CD8-positive, alpha-beta memory T cell (primary cell): ENCODE measurements at regions not wholly inside any gene's neighbourhood (a gene's known extent, or its start where the extent isn't known, plus 50 kb on each side); places are given as distances from the start of the nearest gene placed in this dataset.

Experiments
- CTCF ChIA-PET: fragments of 350-600 bp; sonication (Branson Sonifier 250); formaldehyde crosslinking; loops from one replicate; lab custom pipeline; 2021; ENCODE audit warnings: antibody characterized with exemption; lab: Charles Lee
- POLR2A ChIA-PET: fragments of 350-600 bp; sonication (Branson Sonifier 250); formaldehyde crosslinking; loops from one replicate; lab custom pipeline; 2021; ENCODE audit warnings: antibody characterized with exemption; lab: Charles Lee
- DNase-seq, 5 donors: peaks; one replicate each; pipeline versions ENCODE4 v3.0.0 to v3.0.0-alpha.2; 2020 to 2022; ENCODE audit warnings: mixed read lengths in 1 of 5
- H3K27ac ChIP-seq: one replicate; pipeline ENCODE4 v1.7.0; 2013; ENCODE audit warnings: low read depth, mild to moderate bottlenecking, low read length, moderate library complexity
- H3K27me3 ChIP-seq: 2 replicates; pipeline ENCODE4 v1.7.0; 2013; ENCODE audit warnings: low read length, mild to moderate bottlenecking; ENCODE audit not compliant: insufficient read depth, poor library complexity, severe bottlenecking
- H3K36me3 ChIP-seq: 2 replicates; pipeline ENCODE4 v1.7.0; 2013; ENCODE audit warnings: mild to moderate bottlenecking, low read length, moderate library complexity; ENCODE audit not compliant: insufficient read depth
- H3K4me1 ChIP-seq: 2 replicates; pipeline ENCODE4 v1.7.0; 2013; ENCODE audit warnings: mild to moderate bottlenecking, low read length, moderate library complexity; ENCODE audit not compliant: insufficient read depth
- H3K4me3 ChIP-seq: 2 replicates; pipeline ENCODE4 v1.7.0; 2013; ENCODE audit warnings: mild to moderate bottlenecking, low read length
- H3K9me3 ChIP-seq: 2 replicates; pipeline ENCODE4 v1.7.0; 2013; ENCODE audit warnings: mild to moderate bottlenecking, low read length
- H3K27ac Mint-ChIP-seq, 8 donors: one replicate each; pipeline ENCODE4 v1.8.0; 2020 to 2021; ENCODE audit warnings: mixed read lengths in 8 of 8, mild to moderate bottlenecking in 6 of 8, inconsistent platforms in 3 of 8, moderate library complexity in 3 of 8
- H3K27me3 Mint-ChIP-seq, 2 donors: one replicate each; pipeline ENCODE4 v1.8.0; 2020 to 2021; ENCODE audit warnings: mixed read lengths in 2 of 2, mild to moderate bottlenecking in 1 of 2, moderate library complexity in 1 of 2
- H3K36me3 Mint-ChIP-seq, 3 donors: one replicate each; pipeline ENCODE4 v1.8.0; 2020 to 2021; ENCODE audit warnings: mixed read lengths in 3 of 3, inconsistent platforms in 1 of 3, mild to moderate bottlenecking in 1 of 3
- H3K4me1 Mint-ChIP-seq, 3 donors: one replicate each; pipeline ENCODE4 v1.8.0; 2020 to 2021; ENCODE audit warnings: mixed read lengths in 3 of 3, inconsistent platforms in 1 of 3, mild to moderate bottlenecking in 1 of 3
- H3K4me3 Mint-ChIP-seq, 7 donors: one replicate each; pipeline ENCODE4 v1.8.0; 2020 to 2021; ENCODE audit warnings: mixed read lengths in 7 of 7, mild to moderate bottlenecking in 6 of 7, moderate library complexity in 4 of 7, inconsistent platforms in 2 of 7
- H3K9me3 Mint-ChIP-seq, 5 donors: one replicate each; pipeline ENCODE4 v1.8.0; 2020 to 2022; ENCODE audit warnings: mixed read lengths in 5 of 5, mild to moderate bottlenecking in 3 of 5, moderate library complexity in 2 of 5, inconsistent platforms in 1 of 5

- no peak for DNase-seq
- no peak overlapping the region for H3K27ac Mint-ChIP-seq
- no peaks in the 10 kb centered on the region for H3K36me3 Mint-ChIP-seq
- peaks cover 4 to 18% (median 9%) of the 10 kb centered on the region in 5 donors for H3K9me3 Mint-ChIP-seq
- no peaks in the 10 kb centered on the region for H3K4me1 Mint-ChIP-seq
- H3K9me3 ChIP-seq = no peaks in the 10 kb centered on the region
- no peaks in the 10 kb centered on the region for H3K36me3 ChIP-seq
- H3K4me1 ChIP-seq = no peaks in the 10 kb centered on the region
- no peak overlapping the region for H3K27ac ChIP-seq
- H3K27me3 Mint-ChIP-seq = no peaks in the 10 kb centered on the region
- POLR2A ChIA-PET = no interaction called here
- no peak overlapping the region for H3K4me3 ChIP-seq
- CTCF ChIA-PET = no interaction called here
- no peaks in the 10 kb centered on the region for H3K27me3 ChIP-seq
- no peak overlapping the region for H3K4me3 Mint-ChIP-seq
Observed at GRCh38 chr13:90185734-90186133, 1161.8 kb upstream of the MIR17HG start.

- Histone ChIP-seq H3K27me3 (no peaks in the 10 kb centered on the region), H3K4me3 (no peak overlapping the region), H3K4me1 (no peaks in the 10 kb centered on the region), H3K27ac (no peak overlapping the region), H3K36me3 (no peaks in the 10 kb centered on the region), H3K9me3 (no peaks in the 10 kb centered on the region)
- H3K36me3 Mint-ChIP-seq = no peaks in the 10 kb centered on the region
- H3K4me3 Mint-ChIP-seq = no peak overlapping the region
- H3K27ac Mint-ChIP-seq = no peak overlapping the region
- ChIA-PET POLR2A (no interaction called here), CTCF (no interaction called here)
- H3K27me3 Mint-ChIP-seq = no peaks in the 10 kb centered on the region
- no peaks in the 10 kb centered on the region for H3K4me1 Mint-ChIP-seq
- no peak for DNase-seq
- peaks cover 4 to 24% (median 7%) of the 10 kb centered on the region in 5 donors for H3K9me3 Mint-ChIP-seq
Observed at GRCh38 chr13:90187478-90188350, 1159.8 kb upstream of the MIR17HG start.

DNA sequence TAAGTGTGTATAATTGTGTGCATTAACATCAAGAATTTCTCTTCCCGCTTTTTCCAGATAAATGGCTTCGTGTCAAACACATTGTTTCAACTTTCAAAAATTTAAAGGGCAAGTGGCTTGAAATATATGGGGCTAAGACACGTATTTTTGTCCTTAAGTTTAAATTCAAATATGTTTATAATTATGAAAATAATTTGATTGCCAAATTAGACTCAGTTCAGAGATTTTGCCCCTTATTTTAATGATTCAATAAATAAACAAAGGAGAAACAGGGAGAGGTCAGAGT lies 1159.2 kb upstream of the MIR17HG start:
- POLR2A ChIA-PET = no interaction called here
- Histone ChIP-seq H3K4me3 (no peak overlapping the region), H3K4me1 (no peaks in the 10 kb centered on the region), H3K27ac (no peak overlapping the region), H3K9me3 (no peaks in the 10 kb centered on the region), H3K27me3 (no peaks in the 10 kb centered on the region), H3K36me3 (no peaks in the 10 kb centered on the region)
- Mint-ChIP-seq H3K36me3 (no peaks in the 10 kb centered on the region), H3K27ac (no peak overlapping the region), H3K9me3 (peaks cover 4 to 24% (median 7%) of the 10 kb centered on the region in 5 donors), H3K27me3 (no peaks in the 10 kb centered on the region), H3K4me1 (no peaks in the 10 kb centered on the region), H3K4me3 (no peak overlapping the region)
- CTCF ChIA-PET = no interaction called here
- no peak for DNase-seq

- ChIA-PET POLR2A (no interaction called here), CTCF (no interaction called here)
- no peaks in the 10 kb centered on the region for H3K36me3 ChIP-seq
- no peaks in the 10 kb centered on the region for H3K27me3 ChIP-seq
- Mint-ChIP-seq H3K27me3 (no peaks in the 10 kb centered on the region), H3K9me3 (peaks cover 8 to 39% (median 13%) of the 10 kb centered on the region in 5 donors), H3K36me3 (no peaks in the 10 kb centered on the region), H3K27ac (no peak overlapping the region), H3K4me1 (no peaks in the 10 kb centered on the region), H3K4me3 (no peak overlapping the region)
- DNase-seq = no peak
- no peaks in the 10 kb centered on the region for H3K4me1 ChIP-seq
- no peaks in the 10 kb centered on the region for H3K9me3 ChIP-seq
- H3K27ac ChIP-seq = no peak overlapping the region
- H3K4me3 ChIP-seq = no peak overlapping the region
Observed at GRCh38 chr13:90197722-90198121, 1149.8 kb upstream of the MIR17HG start.

DNA sequence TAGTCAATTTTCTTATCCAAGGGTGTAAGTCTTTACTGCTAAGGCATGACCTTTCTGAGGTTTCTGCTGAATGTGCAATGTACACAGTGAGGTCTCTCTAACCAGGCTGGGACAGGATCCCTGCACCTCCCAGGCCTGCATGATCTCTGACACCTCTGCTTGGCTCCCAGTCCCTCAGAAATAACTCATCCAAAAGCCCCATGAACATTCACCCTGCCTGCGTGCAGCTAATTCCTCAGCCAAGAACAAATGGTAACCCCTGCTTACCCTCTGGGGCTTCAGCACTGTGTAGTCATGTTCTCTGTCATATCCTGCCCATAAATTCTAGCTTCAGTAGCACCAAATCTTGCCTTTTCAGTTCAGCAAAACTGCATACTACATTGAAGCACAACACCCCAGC lies 1146.3 kb upstream of the MIR17HG start:
- Histone ChIP-seq H3K4me1 (no peaks in the 10 kb centered on the region), H3K4me3 (no peak overlapping the region), H3K9me3 (no peaks in the 10 kb centered on the region), H3K27me3 (no peaks in the 10 kb centered on the region), H3K27ac (no peak overlapping the region), H3K36me3 (no peaks in the 10 kb centered on the region)
- Mint-ChIP-seq H3K36me3 (no peaks in the 10 kb centered on the region), H3K9me3 (peaks cover 8 to 33% (median 19%) of the 10 kb centered on the region in 5 donors), H3K4me3 (no peak overlapping the region), H3K27me3 (no peaks in the 10 kb centered on the region), H3K4me1 (no peaks in the 10 kb centered on the region), H3K27ac (no peak overlapping the region)
- ChIA-PET POLR2A (no interaction called here), CTCF (no interaction called here)
- no peak for DNase-seq

DNA sequence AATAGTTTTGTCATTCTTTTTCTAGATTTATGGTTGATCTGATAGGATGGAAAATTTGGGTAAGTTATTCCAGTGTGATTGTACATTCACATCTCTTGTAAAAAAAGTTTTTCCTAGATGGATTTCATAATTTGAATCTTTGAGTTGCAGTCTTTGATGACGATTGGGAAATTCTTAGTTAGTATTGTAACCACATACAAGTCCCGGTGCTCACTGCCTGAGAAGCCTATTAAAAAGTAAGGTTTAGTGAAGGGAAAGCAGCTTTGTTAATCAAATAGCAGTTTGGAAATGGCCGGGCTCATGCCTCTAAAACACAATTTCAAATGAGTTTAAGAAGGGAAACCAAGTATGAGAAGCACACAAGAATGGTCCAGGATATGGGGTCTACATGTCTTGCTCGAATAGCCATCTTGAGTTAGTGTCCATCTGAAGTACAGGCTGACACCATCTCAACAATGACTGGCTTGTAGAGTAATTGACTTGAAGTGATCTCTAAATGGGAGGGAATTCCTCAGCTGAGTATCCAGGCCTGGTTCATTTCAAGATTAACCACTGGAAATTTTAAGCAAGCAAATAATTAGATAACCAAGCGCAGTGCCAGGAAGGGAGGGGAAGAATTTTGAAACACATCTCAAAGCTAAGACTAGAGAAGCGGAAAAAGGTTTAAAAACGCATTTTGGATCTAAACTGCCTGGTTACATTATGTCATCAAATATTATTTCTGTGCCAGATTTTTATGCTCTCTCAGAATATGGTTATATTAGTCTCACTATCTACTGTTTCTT lies 1145.6 kb upstream of the MIR17HG start:
- H3K4me1 ChIP-seq = no peaks in the 10 kb centered on the region
- POLR2A ChIA-PET = no interaction called here
- no peak for DNase-seq
- no peaks in the 10 kb centered on the region for H3K4me1 Mint-ChIP-seq
- H3K4me3 Mint-ChIP-seq = no peak overlapping the region
- H3K9me3 ChIP-seq = no peaks in the 10 kb centered on the region
- CTCF ChIA-PET = no interaction called here
- H3K27me3 Mint-ChIP-seq = no peaks in the 10 kb centered on the region
- no peak overlapping the region for H3K27ac ChIP-seq
- H3K36me3 ChIP-seq = no peaks in the 10 kb centered on the region
- peaks cover 7 to 26% (median 19%) of the 10 kb centered on the region in 5 donors for H3K9me3 Mint-ChIP-seq
- no peaks in the 10 kb centered on the region for H3K27me3 ChIP-seq
- H3K4me3 ChIP-seq = no peak overlapping the region
- no peak overlapping the region for H3K27ac Mint-ChIP-seq
- H3K36me3 Mint-ChIP-seq = no peaks in the 10 kb centered on the region

- no peaks in the 10 kb centered on the region for H3K27me3 Mint-ChIP-seq
- Histone ChIP-seq H3K27me3 (no peaks in the 10 kb centered on the region), H3K4me1 (no peaks in the 10 kb centered on the region), H3K36me3 (no peaks in the 10 kb centered on the region), H3K27ac (no peak overlapping the region), H3K9me3 (no peaks in the 10 kb centered on the region), H3K4me3 (no peak overlapping the region)
- no peak for DNase-seq
- CTCF ChIA-PET = no interaction called here
- POLR2A ChIA-PET = no interaction called here
- H3K4me1 Mint-ChIP-seq = no peaks in the 10 kb centered on the region
- no peak overlapping the region for H3K27ac Mint-ChIP-seq
- H3K36me3 Mint-ChIP-seq = no peaks in the 10 kb centered on the region
- no peak overlapping the region for H3K4me3 Mint-ChIP-seq
- H3K9me3 Mint-ChIP-seq = peaks cover 12 to 31% (median 20%) of the 10 kb centered on the region in 5 donors
Observed at GRCh38 chr13:90205081-90205480, 1142.4 kb upstream of the MIR17HG start.

DNA sequence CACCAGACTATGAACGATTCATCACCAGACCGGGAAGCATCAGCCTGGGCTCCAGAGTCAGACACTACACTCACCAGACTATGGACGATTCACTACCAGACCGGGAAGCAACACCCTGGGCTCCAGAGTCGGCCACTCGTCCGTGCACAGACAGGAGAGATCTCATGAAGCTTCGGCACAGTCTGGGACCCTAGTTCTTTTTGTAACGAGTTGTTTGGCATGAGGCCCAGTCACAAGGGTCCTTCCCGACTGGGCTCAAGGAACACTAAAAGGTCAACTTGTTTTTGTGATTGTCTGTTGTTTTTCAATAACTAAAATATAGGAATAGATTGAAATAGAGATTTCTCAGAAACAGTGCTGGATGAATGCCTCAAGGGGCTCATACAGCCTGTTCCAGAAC lies 1141.6 kb upstream of the MIR17HG start:
- no peaks in the 10 kb centered on the region for H3K36me3 Mint-ChIP-seq
- H3K9me3 ChIP-seq = no peaks in the 10 kb centered on the region
- H3K4me1 Mint-ChIP-seq = no peaks in the 10 kb centered on the region
- no peak overlapping the region for H3K4me3 Mint-ChIP-seq
- H3K27me3 Mint-ChIP-seq = no peaks in the 10 kb centered on the region
- ChIA-PET POLR2A (no interaction called here), CTCF (no interaction called here)
- no peak for DNase-seq
- H3K4me1 ChIP-seq = no peaks in the 10 kb centered on the region
- H3K9me3 Mint-ChIP-seq = peaks cover 12 to 29% (median 22%) of the 10 kb centered on the region in 5 donors
- H3K27me3 ChIP-seq = no peaks in the 10 kb centered on the region
- H3K36me3 ChIP-seq = no peaks in the 10 kb centered on the region
- H3K27ac ChIP-seq = no peak overlapping the region
- H3K27ac Mint-ChIP-seq = no peak overlapping the region
- H3K4me3 ChIP-seq = no peak overlapping the region
